GM20000 (cell line): ENCODE measurements at regions not wholly inside any gene's neighbourhood (a gene's known extent, or its start where the extent isn't known, plus 50 kb on each side); places are given as distances from the start of the nearest gene placed in this dataset.

Source experiments
- DNase-seq: peaks from one replicate; pipeline ENCODE4 v3.0.0; 2012; ENCODE audit warnings: low spot score
- CTCF ChIP-seq: IDR thresholded peaks from 2 replicates; pipeline ENCODE4 v1.5.1; 2012; ENCODE audit warnings: mild to moderate bottlenecking, control low read depth; ENCODE audit errors: extremely low read depth, missing control alignments

DNA sequence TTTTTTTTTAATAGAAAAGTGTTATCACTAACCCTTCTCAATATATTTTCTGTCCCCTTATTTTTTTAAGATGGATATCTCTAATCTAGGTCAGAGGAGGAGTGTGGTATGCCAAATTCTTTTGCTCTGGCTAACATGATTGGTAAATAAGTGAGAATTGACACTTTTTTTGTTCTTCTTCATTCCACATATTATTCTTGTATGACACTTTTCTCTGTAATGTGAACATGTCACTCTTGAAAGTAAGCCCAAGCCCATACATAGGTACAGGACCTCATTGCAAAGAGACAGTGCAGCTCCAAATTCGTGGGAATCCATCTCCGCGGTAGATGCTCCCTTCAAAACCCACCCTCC lies 142.5 kb upstream of the TCF21 start:
- DNase-seq, result no peak
- no peak for TF ChIP-seq CTCF

GRCh38 chr6:133748628-133749027 lies 140.3 kb upstream of the TCF21 start:
- TF ChIP-seq CTCF, result no peak
- DNase-seq, result no peak

- no peak for DNase-seq
- TF ChIP-seq CTCF, result no peak
Measured at GRCh38 chr6:133749427-133749826, 139.5 kb upstream of the TCF21 start.

DNA sequence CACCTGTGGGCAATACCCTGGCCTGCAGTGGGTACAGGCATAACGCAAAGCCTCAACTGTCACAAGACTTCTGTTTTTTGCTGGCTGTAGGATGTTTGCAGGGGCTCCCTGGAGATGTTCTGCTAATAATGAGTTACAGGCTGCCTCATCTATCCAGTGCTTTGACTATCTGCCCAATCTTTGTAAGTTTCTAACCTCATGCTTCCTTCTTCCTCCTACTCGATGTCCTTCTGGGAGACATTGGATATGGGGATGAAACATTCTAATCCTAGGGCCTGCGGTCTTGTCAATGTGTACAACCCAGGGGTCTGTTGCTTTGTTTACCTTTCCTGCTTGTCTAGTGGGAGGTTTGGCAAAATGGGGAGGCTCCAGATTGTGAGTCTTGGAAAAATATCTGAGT lies 136.8 kb upstream of the TCF21 start:
- TF ChIP-seq CTCF, result no peak
- no peak for DNase-seq

- no peak for DNase-seq
- no peak for TF ChIP-seq CTCF
Measured at GRCh38 chr6:133753756-133754155, 135.2 kb upstream of the TCF21 start.

- no peak for TF ChIP-seq CTCF
- DNase-seq, result no peak
Measured at GRCh38 chr6:133754298-133754697, 134.6 kb upstream of the TCF21 start.

- no peak for DNase-seq
- no peak for TF ChIP-seq CTCF
Measured at GRCh38 chr6:133756078-133756695, 132.7 kb upstream of the TCF21 start.

- no peak for TF ChIP-seq CTCF
- no peak for DNase-seq
Measured at GRCh38 chr6:133757335-133757734, 131.6 kb upstream of the TCF21 start.
